Trophoblast cell (in vitro differentiated cells and primary cell): ENCODE measurements at regions not wholly inside any gene's neighbourhood (a gene's known extent, or its start where the extent isn't known, plus 50 kb on each side); places are given as distances from the start of the nearest gene placed in this dataset.

Experiments used
- DNase-seq, 2 donors: peaks; one replicate each; pipeline ENCODE4 v3.0.0-alpha.2; 2016
- H2AFZ ChIP-seq: 2 replicates; pipeline ENCODE4 v1.6.1; 2013; ENCODE audit warnings: low read length, moderate library complexity, mild to moderate bottlenecking; ENCODE audit not compliant: insufficient read depth, poor library complexity
- H2AK5ac ChIP-seq: 2 replicates; pipeline ENCODE4 v1.6.1; 2013; ENCODE audit warnings: mild to moderate bottlenecking, low read length
- H2BK120ac ChIP-seq: 2 replicates; pipeline ENCODE4 v1.6.1; 2013; ENCODE audit warnings: low read length, mild to moderate bottlenecking, moderate library complexity; ENCODE audit not compliant: insufficient read depth, poor library complexity
- H2BK12ac ChIP-seq: 2 replicates; pipeline ENCODE4 v1.6.1; 2013; ENCODE audit warnings: mild to moderate bottlenecking, low read length, moderate library complexity
- H2BK5ac ChIP-seq: 2 replicates; pipeline ENCODE4 v1.6.1; 2013; ENCODE audit warnings: low read length, low read depth, moderate library complexity, mild to moderate bottlenecking; ENCODE audit not compliant: poor library complexity
- H3K14ac ChIP-seq: 2 replicates; pipeline ENCODE4 v1.6.1; 2013; ENCODE audit warnings: mild to moderate bottlenecking, low read length
- H3K18ac ChIP-seq: 2 replicates; pipeline ENCODE4 v1.6.1; 2013; ENCODE audit warnings: mild to moderate bottlenecking, low read length
- H3K23ac ChIP-seq: 2 replicates; pipeline ENCODE4 v1.6.1; 2013; ENCODE audit warnings: low read length
- H3K27ac ChIP-seq: 2 replicates; pipeline ENCODE4 v1.5.1; 2013; ENCODE audit warnings: low read depth, mild to moderate bottlenecking, inconsistent platforms, low read length, moderate library complexity
- H3K27me3 ChIP-seq: 2 replicates; pipeline ENCODE4 v1.6.1; 2013; ENCODE audit warnings: inconsistent platforms, mild to moderate bottlenecking, low read length, moderate library complexity; ENCODE audit not compliant: insufficient read depth
- H3K36me3 ChIP-seq, 2 experiments: 1 replicate in 1 of 2; 2 replicates in 1 of 2; pipeline ENCODE4 v1.6.1; 2013; ENCODE audit warnings: low read length in 2 of 2, mild to moderate bottlenecking in 2 of 2, moderate library complexity in 1 of 2; ENCODE audit not compliant: insufficient read depth in 2 of 2, control insufficient read depth in 1 of 2
- H3K4ac ChIP-seq: 2 replicates; pipeline ENCODE4 v1.6.1; 2013; ENCODE audit warnings: low read depth, mild to moderate bottlenecking, low read length, moderate library complexity
- H3K4me1 ChIP-seq, 2 experiments: 1 replicate in 1 of 2; 2 replicates in 1 of 2; pipeline ENCODE4 v1.6.1; 2013; ENCODE audit warnings: low read length in 2 of 2, mild to moderate bottlenecking in 2 of 2, moderate library complexity in 1 of 2; ENCODE audit not compliant: insufficient read depth in 2 of 2, control insufficient read depth in 1 of 2
- H3K4me2 ChIP-seq: 2 replicates; pipeline ENCODE4 v1.6.1; 2013; ENCODE audit warnings: inconsistent platforms, mild to moderate bottlenecking, low read length, moderate library complexity
- H3K4me3 ChIP-seq: 2 replicates; pipeline ENCODE4 v1.5.1; 2013; ENCODE audit warnings: mild to moderate bottlenecking, low read depth, low read length, inconsistent platforms
- H3K79me1 ChIP-seq: one replicate; pipeline ENCODE4 v1.6.1; 2013; ENCODE audit warnings: low read length
- H3K79me2 ChIP-seq: 2 replicates; pipeline ENCODE4 v1.6.1; 2013; ENCODE audit warnings: low read length, mild to moderate bottlenecking; ENCODE audit not compliant: control insufficient read depth, insufficient read depth, poor library complexity
- H3K9ac ChIP-seq: 2 replicates; pipeline ENCODE4 v1.6.1; 2013; ENCODE audit warnings: mild to moderate bottlenecking, low read length
- H3K9me3 ChIP-seq: 2 replicates; pipeline ENCODE4 v1.6.1; 2013; ENCODE audit warnings: low read depth, mild to moderate bottlenecking, control low read depth, inconsistent platforms, low read length; ENCODE audit not compliant: insufficient read depth
- H4K12ac ChIP-seq: 2 replicates; pipeline ENCODE4 v1.6.1; 2013; ENCODE audit warnings: low read depth, mild to moderate bottlenecking, low read length, moderate library complexity
- H4K8ac ChIP-seq: 2 replicates; pipeline ENCODE4 v1.6.1; 2013; ENCODE audit warnings: low read depth, mild to moderate bottlenecking, low read length, moderate library complexity
- H4K91ac ChIP-seq: one replicate; pipeline ENCODE4 v1.6.1; 2013; ENCODE audit warnings: low read depth, mild to moderate bottlenecking, low read length, moderate library complexity
- WGBS: extraction: QIAGEN DNeasy Blood & Tissue Kit; methylation state at CpG from one replicate; pipeline ENCODE4 v1.1.7; 2013; ENCODE audit warnings: missing lambda C conversion rate; ENCODE audit not compliant: insufficient read length, insufficient coverage; ENCODE audit errors: extremely low coverage; 5-methylcytosine and 5-hydroxymethylcytosine counted together

DNA sequence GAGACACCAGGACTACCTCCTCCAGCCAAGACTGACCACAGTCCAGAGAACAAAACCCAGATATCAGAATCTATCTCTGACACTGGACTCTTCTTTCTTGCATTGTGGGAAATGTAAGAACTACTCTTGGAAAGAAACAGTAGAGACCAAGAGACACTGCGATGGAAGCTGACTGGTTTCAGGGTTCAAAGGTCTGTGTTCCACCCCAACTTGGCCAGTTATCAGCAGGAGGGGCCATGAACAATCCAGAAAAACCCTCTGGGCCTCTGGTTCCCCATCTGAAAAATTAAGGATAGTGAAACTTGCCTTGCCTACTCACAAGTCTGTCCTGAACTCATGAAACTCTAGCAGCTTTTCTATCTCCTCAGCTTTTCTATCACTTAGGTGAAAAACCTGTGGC lies 166.5 kb downstream of the SUCLG1 start:
- Histone ChIP-seq H3K4me1 (peaks cover 3 to 10% of the 10 kb centered on the region in 2 experiments), H4K8ac (no peak overlapping the region), H3K4me3 (no peak overlapping the region), H2AK5ac (no peak overlapping the region), H3K18ac (no peak overlapping the region), H4K12ac (no peak overlapping the region), H2BK5ac (no peak overlapping the region), H3K9me3 (no peaks in the 10 kb centered on the region), H3K4me2 (no peak overlapping the region), H3K79me2 (no peaks in the 10 kb centered on the region), H3K79me1 (no peaks in the 10 kb centered on the region), H2BK120ac (no peak overlapping the region), H3K27ac (no peak overlapping the region), H3K27me3 (no peaks in the 10 kb centered on the region), H3K9ac (no peak overlapping the region), H2AFZ (no peak overlapping the region), H3K23ac (no peak overlapping the region), H3K4ac (no peak overlapping the region), H4K91ac (no peak overlapping the region), H3K14ac (no peak overlapping the region), H3K36me3 (no peaks in the 10 kb centered on the region), H2BK12ac (no peak overlapping the region)
- no CpG with 5 or more reads among the region's 1 CpG for WGBS
- DNase-seq = no peak

DNA sequence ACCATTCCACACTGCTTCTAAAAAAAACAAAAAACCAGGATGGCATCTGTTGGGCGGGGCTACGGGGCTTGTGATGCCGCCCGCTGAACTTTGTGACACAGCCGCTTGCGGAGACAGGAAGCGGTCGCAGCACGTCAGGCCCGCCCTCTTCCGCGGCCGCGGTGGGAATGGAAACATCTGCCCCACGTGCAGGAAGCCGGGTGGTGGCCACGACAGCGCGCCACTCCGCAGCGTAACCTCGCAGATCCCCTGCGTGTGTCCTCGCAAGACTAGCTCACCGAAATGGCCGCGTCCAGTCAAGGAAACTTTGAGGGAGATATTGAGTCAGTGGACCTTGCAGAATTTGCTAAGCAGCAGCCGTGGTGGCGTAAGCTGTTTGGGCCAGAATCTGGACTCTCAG lies 168.5 kb downstream of the SUCLG1 start:
- Histone ChIP-seq H3K14ac (no peak overlapping the region), H2AK5ac (no peak overlapping the region), H3K9ac (no peak overlapping the region), H3K18ac (no peak overlapping the region), H3K79me2 (no peaks in the 10 kb centered on the region), H3K4me3 (no peak overlapping the region), H2BK120ac (no peak overlapping the region), H3K36me3 (no peaks in the 10 kb centered on the region), H3K27ac (no peak overlapping the region), H3K27me3 (no peaks in the 10 kb centered on the region), H2BK12ac (no peak overlapping the region), H3K9me3 (no peaks in the 10 kb centered on the region), H3K4me2 (no peak overlapping the region), H2BK5ac (no peak overlapping the region), H4K91ac (no peak overlapping the region), H2AFZ (no peak overlapping the region), H3K79me1 (no peaks in the 10 kb centered on the region), H3K4ac (no peak overlapping the region), H4K12ac (no peak overlapping the region), H3K4me1 (peaks cover 3 to 8% of the 10 kb centered on the region in 2 experiments), H4K8ac (no peak overlapping the region), H3K23ac (no peak overlapping the region)
- no peak for DNase-seq
- no CpG with 5 or more reads among the region's 29 CpGs for WGBS

DNA sequence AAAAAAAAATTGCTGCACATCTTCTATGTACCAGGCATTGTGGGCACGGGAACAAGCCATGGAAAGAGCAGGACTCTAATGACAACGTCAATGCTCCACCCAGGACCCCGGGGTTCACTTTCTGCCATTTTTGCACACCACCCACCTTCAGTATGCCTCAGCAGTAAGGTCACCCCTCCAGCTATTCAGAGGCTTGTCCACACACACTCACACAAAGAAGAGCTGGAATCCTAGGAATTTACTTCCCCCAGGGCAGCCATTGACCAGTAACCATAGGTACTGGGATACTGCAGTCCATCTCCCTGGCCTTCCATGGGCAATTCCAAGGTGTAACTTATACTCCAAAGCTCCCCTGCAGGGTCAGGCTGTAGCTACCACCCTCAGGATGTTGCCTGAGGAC lies 170.8 kb downstream of the SUCLG1 start:
- Histone ChIP-seq H4K8ac (no peak overlapping the region), H3K9me3 (no peaks in the 10 kb centered on the region), H3K4me2 (no peak overlapping the region), H3K36me3 (no peaks in the 10 kb centered on the region), H2AFZ (no peak overlapping the region), H3K23ac (no peak overlapping the region), H3K27ac (no peak overlapping the region), H3K27me3 (no peaks in the 10 kb centered on the region), H3K79me1 (no peaks in the 10 kb centered on the region), H3K18ac (no peak overlapping the region), H3K14ac (no peak overlapping the region), H3K4me1 (peaks cover 3 to 8% of the 10 kb centered on the region in 2 experiments), H4K91ac (no peak overlapping the region), H2BK12ac (no peak overlapping the region), H2AK5ac (no peak overlapping the region), H3K4ac (no peak overlapping the region), H3K9ac (no peak overlapping the region), H4K12ac (no peak overlapping the region), H3K4me3 (no peak overlapping the region), H3K79me2 (no peaks in the 10 kb centered on the region), H2BK5ac (no peak overlapping the region), H2BK120ac (no peak overlapping the region)
- no CpG with 5 or more reads among the region's 3 CpGs for WGBS
- DNase-seq = peak in 1 of 2 donors; percentile 36

DNA sequence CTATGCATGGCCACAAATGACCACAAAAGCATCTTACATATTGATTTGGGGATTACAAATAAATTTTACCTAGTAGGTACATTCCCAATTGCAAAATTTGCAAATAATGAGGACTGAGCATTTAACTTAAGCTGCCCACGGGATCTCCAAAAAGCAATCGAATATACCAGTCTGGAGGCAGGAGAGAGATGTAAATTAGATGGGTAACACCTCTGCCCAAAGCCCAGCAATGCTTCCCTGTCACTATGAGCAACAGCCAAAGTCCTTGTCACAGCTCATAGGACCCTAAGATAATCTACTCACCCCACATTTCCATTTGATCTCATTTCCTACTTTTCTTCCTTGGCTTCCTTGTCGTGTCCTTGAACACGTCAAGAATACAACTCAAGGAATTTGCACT lies 172.2 kb downstream of the SUCLG1 start:
- no CpG with 5 or more reads among the region's 4 CpGs for WGBS

More for the DNA sequence above, 172.2 kb downstream of the SUCLG1 start:
- Histone ChIP-seq H3K27me3 (no peaks in the 10 kb centered on the region), H2BK12ac (no peak overlapping the region), H4K8ac (no peak overlapping the region), H3K79me1 (no peaks in the 10 kb centered on the region), H2AFZ (no peak overlapping the region), H3K23ac (no peak overlapping the region), H3K4ac (no peak overlapping the region), H3K79me2 (no peaks in the 10 kb centered on the region), H3K9ac (no peak overlapping the region), H2BK5ac (no peak overlapping the region), H3K4me2 (no peak overlapping the region), H3K14ac (no peak overlapping the region), H3K4me1 (peaks cover 3 to 8% of the 10 kb centered on the region in 2 experiments), H3K36me3 (no peaks in the 10 kb centered on the region), H3K9me3 (no peaks in the 10 kb centered on the region), H2BK120ac (no peak overlapping the region), H2AK5ac (no peak overlapping the region), H3K18ac (no peak overlapping the region), H4K12ac (no peak overlapping the region), H3K27ac (no peak overlapping the region), H3K4me3 (no peak overlapping the region), H4K91ac (no peak overlapping the region)
- DNase-seq = no peak
